Astrocyte (in vitro differentiated cells and primary cell): ENCODE measurements at regions not wholly inside any gene's neighbourhood (a gene's known extent, or its start where the extent isn't known, plus 50 kb on each side); places are given as distances from the start of the nearest gene placed in this dataset.

Experiments used
- DNase-seq: peaks from one replicate; pipeline ENCODE4 v3.0.0-alpha.2; 2010; ENCODE audit warnings: low read depth
- FAIRE-seq: peaks from 2 replicates; lab custom pipeline; 2011; peaks lifted over from hg19 to GRCh38; lab: Jason Lieb, UNC
- H2AFZ ChIP-seq: 2 replicates; pipeline ENCODE4 v1.6.0; 2012; ENCODE audit warnings: low read depth, low read length, inconsistent platforms
- H3K27ac ChIP-seq: 2 replicates; pipeline ENCODE4 v1.5.1; 2011; ENCODE audit warnings: low read depth, low read length, inconsistent platforms
- H3K27me3 ChIP-seq: 2 replicates; pipeline ENCODE4 v1.6.0; 2011; ENCODE audit warnings: low read length, inconsistent platforms; ENCODE audit not compliant: insufficient read depth
- H3K36me3 ChIP-seq: 2 replicates; pipeline ENCODE4 v1.5.1; 2011; ENCODE audit warnings: low read length, inconsistent platforms; ENCODE audit not compliant: insufficient read depth
- H3K4me1 ChIP-seq: 2 replicates; pipeline ENCODE4 v1.5.1; 2011; ENCODE audit warnings: low read length, inconsistent platforms; ENCODE audit not compliant: insufficient read depth
- H3K4me2 ChIP-seq: 2 replicates; pipeline ENCODE4 v1.6.0; 2012; ENCODE audit warnings: low read length, inconsistent platforms
- H3K4me3 ChIP-seq: 2 replicates; pipeline ENCODE4 v1.5.1; 2011; ENCODE audit warnings: low read depth, mild to moderate bottlenecking, low read length, inconsistent platforms; ENCODE audit not compliant: insufficient read depth
- H3K79me2 ChIP-seq: 2 replicates; pipeline ENCODE4 v1.6.0; 2012; ENCODE audit warnings: mild to moderate bottlenecking, low read length, inconsistent platforms; ENCODE audit not compliant: insufficient read depth
- H3K9ac ChIP-seq: 2 replicates; pipeline ENCODE4 v1.6.0; 2012; ENCODE audit warnings: mild to moderate bottlenecking, low read length, inconsistent platforms
- H3K9me3 ChIP-seq: 2 replicates; pipeline ENCODE4 v1.5.1; 2012; ENCODE audit warnings: low read depth, mild to moderate bottlenecking, low read length, inconsistent platforms; ENCODE audit not compliant: insufficient read depth
- H4K20me1 ChIP-seq: 2 replicates; pipeline ENCODE4 v1.6.0; 2012; ENCODE audit warnings: low read length, inconsistent platforms; ENCODE audit not compliant: insufficient read depth
- H3K27ac Mint-ChIP-seq: one replicate; pipeline ENCODE4 v1.8.0; 2021; ENCODE audit warnings: mild to moderate bottlenecking, mixed read lengths; ENCODE audit not compliant: unreplicated experiment
- H3K27me3 Mint-ChIP-seq: one replicate; pipeline ENCODE4 v1.8.0; 2021; ENCODE audit warnings: low read depth, mixed read lengths; ENCODE audit not compliant: unreplicated experiment
- H3K36me3 Mint-ChIP-seq: one replicate; pipeline ENCODE4 v1.8.0; 2021; ENCODE audit warnings: low read depth, mixed read lengths; ENCODE audit not compliant: unreplicated experiment
- H3K4me1 Mint-ChIP-seq: one replicate; pipeline ENCODE4 v1.8.0; 2021; ENCODE audit warnings: low read depth, mixed read lengths; ENCODE audit not compliant: unreplicated experiment
- H3K4me3 Mint-ChIP-seq: one replicate; pipeline ENCODE4 v1.8.0; 2021; ENCODE audit warnings: mild to moderate bottlenecking, moderate library complexity, mixed read lengths; ENCODE audit not compliant: unreplicated experiment
- H3K9me3 Mint-ChIP-seq: one replicate; pipeline ENCODE4 v1.8.0; 2021; ENCODE audit warnings: mild to moderate bottlenecking, mixed read lengths; ENCODE audit not compliant: unreplicated experiment
- CTCF ChIP-seq: IDR thresholded peaks from 2 replicates; pipeline ENCODE4 v1.5.1; 2011; ENCODE audit warnings: low read depth, mild to moderate bottlenecking, inconsistent platforms, low read length, moderate library complexity; ENCODE audit not compliant: insufficient read depth
- EZH2 ChIP-seq: IDR thresholded peaks from 2 replicates; pipeline ENCODE4 v1.6.1; 2012; ENCODE audit warnings: mild to moderate bottlenecking, low read length, inconsistent platforms; ENCODE audit not compliant: insufficient read depth

GRCh38 chr5:118165619-118166018, 822.7 kb downstream of the DTWD2 start:
- H3K36me3 Mint-ChIP-seq, result no peaks in the 10 kb centered on the region
- Histone ChIP-seq H3K4me1 (no peaks in the 10 kb centered on the region), H3K27ac (no peak overlapping the region), H3K9ac (no peak overlapping the region), H3K27me3 (no peaks in the 10 kb centered on the region), H3K9me3 (no peaks in the 10 kb centered on the region), H3K4me3 (no peak overlapping the region), H3K36me3 (no peaks in the 10 kb centered on the region), H3K79me2 (no peaks in the 10 kb centered on the region), H3K4me2 (no peak overlapping the region), H4K20me1 (no peaks in the 10 kb centered on the region), H2AFZ (no peak overlapping the region)
- peaks cover 7% of the 10 kb centered on the region for H3K4me1 Mint-ChIP-seq
- TF ChIP-seq EZH2 (no peak), CTCF (no peak)
- H3K4me3 Mint-ChIP-seq, result no peak overlapping the region
- no peak overlapping the region for H3K27ac Mint-ChIP-seq
- no peaks in the 10 kb centered on the region for H3K9me3 Mint-ChIP-seq
- no peak for FAIRE-seq
- DNase-seq, result no peak
- H3K27me3 Mint-ChIP-seq, result no peaks in the 10 kb centered on the region

- Histone ChIP-seq H3K4me2 (no peak overlapping the region), H4K20me1 (no peaks in the 10 kb centered on the region), H3K4me1 (no peaks in the 10 kb centered on the region), H3K4me3 (no peak overlapping the region), H2AFZ (no peak overlapping the region), H3K27me3 (no peaks in the 10 kb centered on the region), H3K9ac (no peak overlapping the region), H3K9me3 (no peaks in the 10 kb centered on the region), H3K27ac (no peak overlapping the region), H3K79me2 (no peaks in the 10 kb centered on the region), H3K36me3 (no peaks in the 10 kb centered on the region)
- H3K36me3 Mint-ChIP-seq, result no peaks in the 10 kb centered on the region
- no peak for FAIRE-seq
- H3K9me3 Mint-ChIP-seq, result peaks cover 5% of the 10 kb centered on the region
- TF ChIP-seq CTCF (no peak), EZH2 (no peak)
- H3K27ac Mint-ChIP-seq, result no peak overlapping the region
- H3K27me3 Mint-ChIP-seq, result no peaks in the 10 kb centered on the region
- H3K4me1 Mint-ChIP-seq, result peaks cover 2% of the 10 kb centered on the region
- no peak overlapping the region for H3K4me3 Mint-ChIP-seq
- DNase-seq, result no peak
Observed at GRCh38 chr5:118156181-118156580, 832.2 kb downstream of the DTWD2 start.

DNA sequence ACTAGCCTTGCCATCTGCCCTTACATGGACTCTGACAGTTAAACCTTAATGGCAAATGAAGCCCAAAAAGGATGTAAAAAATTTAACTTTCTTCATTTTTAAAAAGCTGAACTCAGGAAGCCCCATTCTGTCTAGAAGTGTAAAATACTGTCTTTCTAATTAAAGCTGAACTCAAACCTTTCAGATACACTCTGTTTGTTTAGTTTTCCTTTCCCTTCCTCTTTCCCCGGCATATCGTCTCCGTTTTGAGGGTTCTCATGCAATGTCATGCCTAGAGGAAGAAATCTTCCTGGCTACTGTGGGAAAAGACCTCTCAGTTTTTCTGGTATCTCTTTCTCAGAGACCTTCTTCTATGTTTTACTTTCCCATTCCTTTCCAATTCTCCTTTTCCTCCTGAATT, 841.5 kb downstream of the DTWD2 start:
- H3K36me3 Mint-ChIP-seq, result no peaks in the 10 kb centered on the region
- no peak overlapping the region for H3K9ac ChIP-seq
- no peaks in the 10 kb centered on the region for H3K9me3 ChIP-seq
- H3K27ac Mint-ChIP-seq, result no peak overlapping the region
- H3K27me3 Mint-ChIP-seq, result no peaks in the 10 kb centered on the region
- no peak for FAIRE-seq
- no peak overlapping the region for H3K27ac ChIP-seq
- no peaks in the 10 kb centered on the region for H3K79me2 ChIP-seq
- H3K9me3 Mint-ChIP-seq, result peaks cover 2% of the 10 kb centered on the region
- no peak for DNase-seq
- H2AFZ ChIP-seq, result no peak overlapping the region
- no peak overlapping the region for H3K4me2 ChIP-seq
- no peak overlapping the region for H3K4me3 ChIP-seq
- no peaks in the 10 kb centered on the region for H3K36me3 ChIP-seq
- H3K4me1 ChIP-seq, result no peaks in the 10 kb centered on the region
- TF ChIP-seq CTCF (no peak), EZH2 (no peak)
- no peaks in the 10 kb centered on the region for H3K4me1 Mint-ChIP-seq
- H4K20me1 ChIP-seq, result no peaks in the 10 kb centered on the region
- H3K4me3 Mint-ChIP-seq, result no peak overlapping the region
- no peaks in the 10 kb centered on the region for H3K27me3 ChIP-seq
